ENCODE measurements at regions not wholly inside any gene's neighbourhood (a gene's known extent, or its start where the extent isn't known, plus 50 kb on each side); places are given as distances from the start of the nearest gene placed in this dataset.

- no peak for TF ChIP-seq EZH2 (IDR thresholded peaks at IDR 0.05; ENCODE audit: borderline replicate concordance, low read depth, low read length, severe bottlenecking)
- TF ChIP-seq, protein P1, sequence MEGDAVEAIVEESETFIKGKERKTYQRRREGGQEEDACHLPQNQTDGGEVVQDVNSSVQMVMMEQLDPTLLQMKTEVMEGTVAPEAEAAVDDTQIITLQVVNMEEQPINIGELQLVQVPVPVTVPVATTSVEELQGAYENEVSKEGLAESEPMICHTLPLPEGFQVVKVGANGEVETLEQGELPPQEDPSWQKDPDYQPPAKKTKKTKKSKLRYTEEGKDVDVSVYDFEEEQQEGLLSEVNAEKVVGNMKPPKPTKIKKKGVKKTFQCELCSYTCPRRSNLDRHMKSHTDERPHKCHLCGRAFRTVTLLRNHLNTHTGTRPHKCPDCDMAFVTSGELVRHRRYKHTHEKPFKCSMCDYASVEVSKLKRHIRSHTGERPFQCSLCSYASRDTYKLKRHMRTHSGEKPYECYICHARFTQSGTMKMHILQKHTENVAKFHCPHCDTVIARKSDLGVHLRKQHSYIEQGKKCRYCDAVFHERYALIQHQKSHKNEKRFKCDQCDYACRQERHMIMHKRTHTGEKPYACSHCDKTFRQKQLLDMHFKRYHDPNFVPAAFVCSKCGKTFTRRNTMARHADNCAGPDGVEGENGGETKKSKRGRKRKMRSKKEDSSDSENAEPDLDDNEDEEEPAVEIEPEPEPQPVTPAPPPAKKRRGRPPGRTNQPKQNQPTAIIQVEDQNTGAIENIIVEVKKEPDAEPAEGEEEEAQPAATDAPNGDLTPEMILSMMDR (IDR thresholded peaks at IDR 0.05; ENCODE audit: borderline replicate concordance, extremely low read depth, low read length, poor library complexity, severe bottlenecking) = no peak
These were observed 107.5 kb downstream of the GLUD2 start for GRCh38 chrX:121154858-121155404.

Measured in DND-41 (cell line).